Subcutaneous abdominal adipose tissue (tissue), 5 donors: ENCODE measurements at regions not wholly inside any gene's neighbourhood (a gene's known extent, or its start where the extent isn't known, plus 50 kb on each side); places are given as distances from the start of the nearest gene placed in this dataset.

Source experiments
- H3K27ac ChIP-seq: one replicate; pipeline ENCODE4 v1.7.0; 2013; ENCODE audit warnings: low read depth, mild to moderate bottlenecking, inconsistent platforms, low read length, moderate library complexity
- H3K27me3 ChIP-seq, 5 donors: one replicate each; pipeline ENCODE4 v1.7.0; 2013; ENCODE audit warnings: low read length in 5 of 5, inconsistent platforms in 1 of 5; ENCODE audit not compliant: control insufficient read depth in 5 of 5, insufficient read depth in 4 of 5
- H3K36me3 ChIP-seq, 5 donors: one replicate each; pipeline ENCODE4 v1.7.0; 2013; ENCODE audit warnings: low read length in 5 of 5; ENCODE audit not compliant: control insufficient read depth in 5 of 5, insufficient read depth in 5 of 5
- H3K4me1 ChIP-seq, 5 donors: one replicate each; pipeline ENCODE4 v1.7.0; 2013; ENCODE audit warnings: low read length in 5 of 5, mild to moderate bottlenecking in 3 of 5, moderate library complexity in 1 of 5; ENCODE audit not compliant: control insufficient read depth in 5 of 5, insufficient read depth in 5 of 5
- H3K4me3 ChIP-seq, 5 donors: one replicate each; pipeline ENCODE4 v1.7.0; 2013; ENCODE audit warnings: low read length in 5 of 5, low read depth in 1 of 5
- H3K9ac ChIP-seq, 5 donors: one replicate each; pipeline ENCODE4 v1.7.0; 2013; ENCODE audit warnings: low read length in 5 of 5, mild to moderate bottlenecking in 4 of 5, moderate library complexity in 3 of 5
- H3K9me3 ChIP-seq, 5 donors: one replicate each; pipeline ENCODE4 v1.7.0; 2013; ENCODE audit warnings: low read length in 5 of 5; ENCODE audit not compliant: control insufficient read depth in 5 of 5
- donor health status: healthy.
- donor health status: healthy.
- donor health status: healthy.
- donor health status: healthy.
- donor health status: healthy.

GRCh38 chr10:130836344-130836743 lies 475.2 kb downstream of the TCERG1L start:
- H3K27me3 ChIP-seq, result peaks cover 0 to 4% (median 0%) of the 10 kb centered on the region in 5 donors

GRCh38 chr10:130843051-130843653 lies 468.4 kb downstream of the TCERG1L start:
- no peak overlapping the region for H3K9ac ChIP-seq
- H3K27ac ChIP-seq, result no peak overlapping the region
- H3K27me3 ChIP-seq, result peaks cover 0 to 8% (median 3%) of the 10 kb centered on the region in 5 donors
- H3K36me3 ChIP-seq, result no peaks in the 10 kb centered on the region
- H3K4me3 ChIP-seq, result no peak overlapping the region
- H3K4me1 ChIP-seq, result no peaks in the 10 kb centered on the region
- no peaks in the 10 kb centered on the region for H3K9me3 ChIP-seq

More at GRCh38 chr10:130836344-130836743, 475.2 kb downstream of the TCERG1L start:
- Histone ChIP-seq H3K9ac (no peak overlapping the region), H3K4me3 (no peak overlapping the region), H3K27ac (no peak overlapping the region), H3K9me3 (peaks cover 0 to 3% (median 0%) of the 10 kb centered on the region in 5 donors), H3K4me1 (no peaks in the 10 kb centered on the region), H3K36me3 (no peaks in the 10 kb centered on the region)

GRCh38 chr10:130844310-130844709 lies 467.2 kb downstream of the TCERG1L start:
- H3K9ac ChIP-seq, result no peak overlapping the region
- H3K36me3 ChIP-seq, result no peaks in the 10 kb centered on the region
- H3K4me1 ChIP-seq, result no peaks in the 10 kb centered on the region
- H3K9me3 ChIP-seq, result peaks cover 0 to 5% (median 0%) of the 10 kb centered on the region in 5 donors
- H3K4me3 ChIP-seq, result no peak overlapping the region
- peaks cover 0 to 8% (median 3%) of the 10 kb centered on the region in 5 donors for H3K27me3 ChIP-seq
- H3K27ac ChIP-seq, result no peak overlapping the region

- peaks cover 2 to 19% (median 7%) of the 10 kb centered on the region in 5 donors for H3K9me3 ChIP-seq
- no peaks in the 10 kb centered on the region for H3K4me1 ChIP-seq
- H3K27me3 ChIP-seq, result peaks cover 0 to 6% (median 3%) of the 10 kb centered on the region in 5 donors
- H3K4me3 ChIP-seq, result no peak overlapping the region
- H3K27ac ChIP-seq, result no peak overlapping the region
- H3K9ac ChIP-seq, result no peak overlapping the region
- H3K36me3 ChIP-seq, result no peaks in the 10 kb centered on the region
Observed at GRCh38 chr10:130847170-130847569, 464.4 kb downstream of the TCERG1L start.

- Histone ChIP-seq H3K4me1 (no peaks in the 10 kb centered on the region), H3K27ac (no peak overlapping the region), H3K27me3 (peaks cover 0 to 4% (median 3%) of the 10 kb centered on the region in 5 donors), H3K4me3 (no peak overlapping the region), H3K9ac (no peak overlapping the region), H3K9me3 (peaks cover 5 to 32% (median 19%) of the 10 kb centered on the region in 5 donors), H3K36me3 (no peaks in the 10 kb centered on the region)
Observed at GRCh38 chr10:130848855-130849254, 462.7 kb downstream of the TCERG1L start.

GRCh38 chr10:130854151-130854550 lies 457.4 kb downstream of the TCERG1L start:
- Histone ChIP-seq H3K36me3 (no peaks in the 10 kb centered on the region), H3K9ac (no peak overlapping the region), H3K9me3 (peaks cover 19 to 61% (median 43%) of the 10 kb centered on the region in 5 donors), H3K27ac (no peak overlapping the region), H3K4me1 (no peaks in the 10 kb centered on the region), H3K27me3 (no peaks in the 10 kb centered on the region), H3K4me3 (no peak overlapping the region)

GRCh38 chr10:130857631-130858295 lies 453.8 kb downstream of the TCERG1L start:
- H3K9me3 ChIP-seq, result peaks cover 17 to 42% (median 33%) of the 10 kb centered on the region in 5 donors
- H3K36me3 ChIP-seq, result no peaks in the 10 kb centered on the region
- no peak overlapping the region for H3K4me3 ChIP-seq
- no peak overlapping the region for H3K27ac ChIP-seq
- no peaks in the 10 kb centered on the region for H3K4me1 ChIP-seq
- H3K9ac ChIP-seq, result no peak overlapping the region
- no peaks in the 10 kb centered on the region for H3K27me3 ChIP-seq

GRCh38 chr10:130858626-130859025 lies 452.9 kb downstream of the TCERG1L start:
- H3K4me3 ChIP-seq, result no peak overlapping the region
- H3K27ac ChIP-seq, result no peak overlapping the region
- H3K27me3 ChIP-seq, result no peaks in the 10 kb centered on the region
- H3K4me1 ChIP-seq, result no peaks in the 10 kb centered on the region
- no peak overlapping the region for H3K9ac ChIP-seq
- peaks cover 17 to 36% (median 24%) of the 10 kb centered on the region in 5 donors for H3K9me3 ChIP-seq
- H3K36me3 ChIP-seq, result no peaks in the 10 kb centered on the region

GRCh38 chr10:130859427-130859826 lies 452.1 kb downstream of the TCERG1L start:
- Histone ChIP-seq H3K9ac (no peak overlapping the region), H3K27ac (no peak overlapping the region), H3K27me3 (no peaks in the 10 kb centered on the region), H3K36me3 (no peaks in the 10 kb centered on the region), H3K4me3 (no peak overlapping the region), H3K9me3 (peaks cover 15 to 27% (median 19%) of the 10 kb centered on the region in 5 donors), H3K4me1 (no peaks in the 10 kb centered on the region)

- no peaks in the 10 kb centered on the region for H3K36me3 ChIP-seq
- no peak overlapping the region for H3K9ac ChIP-seq
- peaks cover 0 to 9% (median 2%) of the 10 kb centered on the region in 5 donors for H3K27me3 ChIP-seq
- no peak overlapping the region for H3K27ac ChIP-seq
- no peaks in the 10 kb centered on the region for H3K4me1 ChIP-seq
- H3K9me3 ChIP-seq, result peaks cover 0 to 9% (median 2%) of the 10 kb centered on the region in 5 donors
- H3K4me3 ChIP-seq, result no peak overlapping the region
Observed at GRCh38 chr10:130862122-130862521, 449.4 kb downstream of the TCERG1L start.
